Activated CD8-positive, alpha-beta memory T cell treated with anti-CD3 and anti-CD28 coated beads for 48 hours (primary cell): ENCODE measurements at regions not wholly inside any gene's neighbourhood (a gene's known extent, or its start where the extent isn't known, plus 50 kb on each side); places are given as distances from the start of the nearest gene placed in this dataset.

Experiments used
- DNase-seq, 3 experiments: peaks; one replicate each; pipeline ENCODE4 v3.0.0-alpha.2; 2020; ENCODE audit warnings: low read depth in 2 of 3, low spot score in 2 of 3

DNA sequence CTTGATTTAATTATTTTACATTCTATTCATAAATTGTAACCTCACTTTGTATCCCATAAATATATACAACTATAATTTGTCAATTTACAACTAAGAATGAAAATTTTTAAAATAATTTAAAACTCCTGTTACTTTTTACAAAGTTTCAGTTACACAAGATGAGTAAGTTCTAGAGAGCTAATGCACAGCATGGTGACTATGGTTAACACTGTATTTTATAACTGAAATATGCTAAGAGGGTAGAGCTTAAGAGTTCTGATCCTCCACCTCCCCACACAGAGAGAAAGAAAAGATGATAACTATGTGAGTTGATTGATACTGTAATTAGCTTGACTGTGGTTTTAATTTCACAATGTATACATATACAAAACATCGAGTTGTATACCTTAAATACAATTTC lies 412.5 kb upstream of the DDI1 start:
- no peak for DNase-seq

DNA sequence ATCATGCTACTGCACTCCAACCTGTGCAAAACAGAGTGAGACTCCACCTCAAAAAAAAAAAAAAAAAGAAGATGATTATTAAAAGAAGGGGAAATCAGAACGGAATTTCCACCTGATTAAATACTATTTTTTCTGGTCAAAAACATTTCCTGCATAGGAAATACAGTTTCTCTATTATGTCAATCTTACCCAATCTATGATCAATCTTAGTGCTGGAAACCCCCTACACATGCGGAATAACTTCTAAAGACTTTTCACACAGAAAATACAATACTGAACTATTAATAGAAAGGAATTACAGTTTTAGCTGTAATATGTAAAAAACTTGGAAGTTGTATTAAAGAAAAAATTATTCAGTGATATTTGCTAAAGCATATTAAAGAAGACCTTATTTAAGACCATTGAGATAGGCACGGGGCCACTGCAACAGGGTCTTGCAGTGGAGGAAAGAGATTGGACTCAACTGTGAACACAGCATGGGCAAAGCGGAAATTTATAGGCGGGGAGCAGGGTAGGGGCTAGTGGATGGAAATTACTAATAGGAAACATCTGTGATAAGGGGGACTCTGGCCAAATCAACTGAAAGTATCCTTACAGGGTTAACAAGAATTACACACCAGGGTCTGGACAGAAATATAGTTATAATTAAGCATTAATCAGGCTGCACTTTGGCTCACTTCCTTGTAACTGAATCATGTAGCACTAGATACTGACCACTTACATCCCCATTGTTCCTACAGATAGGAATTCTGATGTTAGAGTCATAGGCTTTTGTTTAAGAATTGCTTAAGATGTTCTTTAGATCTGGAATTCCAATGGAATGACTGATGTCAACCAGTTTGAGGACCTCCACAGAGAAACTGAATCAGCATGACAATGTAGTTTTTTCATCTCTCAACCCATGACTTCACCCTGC lies 411.5 kb upstream of the DDI1 start:
- DNase-seq, result no peak

DNA sequence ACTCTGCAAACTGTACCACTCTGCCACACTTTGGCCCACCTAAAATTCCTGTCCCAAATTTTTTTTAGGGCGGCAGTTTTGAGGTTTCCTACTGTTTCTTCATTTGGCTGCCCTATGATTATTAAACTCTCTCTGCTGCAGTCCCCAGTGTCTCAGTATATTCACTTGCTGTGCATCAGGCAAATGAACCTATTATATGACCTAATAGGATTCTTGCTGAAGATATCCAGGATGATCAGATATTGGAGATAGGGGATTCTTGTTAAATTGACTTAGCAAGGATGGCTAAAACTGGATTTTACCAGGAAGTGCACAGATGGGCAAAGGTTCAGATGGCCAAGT lies 410.8 kb upstream of the DDI1 start:
- DNase-seq, result no peak

DNA sequence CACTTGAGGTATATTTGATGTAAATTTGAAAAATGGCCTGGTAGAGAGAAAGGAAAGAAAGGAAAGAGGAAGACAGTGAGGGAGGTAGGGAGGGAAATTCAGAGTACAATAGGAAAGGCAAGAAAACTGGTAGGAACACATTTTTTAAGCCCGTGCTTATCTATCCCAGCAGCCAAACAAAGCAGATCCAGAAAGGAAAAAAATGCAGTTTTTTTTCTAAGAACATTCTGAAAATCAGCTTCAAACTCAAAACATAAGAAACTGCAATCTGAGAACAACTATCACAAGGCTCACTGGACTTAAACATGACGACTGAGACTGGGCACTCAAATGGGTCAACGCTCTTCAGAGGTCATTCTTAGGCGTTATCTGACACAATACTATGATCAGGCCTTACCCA lies 408.3 kb upstream of the DDI1 start:
- DNase-seq, result no peak

DNA sequence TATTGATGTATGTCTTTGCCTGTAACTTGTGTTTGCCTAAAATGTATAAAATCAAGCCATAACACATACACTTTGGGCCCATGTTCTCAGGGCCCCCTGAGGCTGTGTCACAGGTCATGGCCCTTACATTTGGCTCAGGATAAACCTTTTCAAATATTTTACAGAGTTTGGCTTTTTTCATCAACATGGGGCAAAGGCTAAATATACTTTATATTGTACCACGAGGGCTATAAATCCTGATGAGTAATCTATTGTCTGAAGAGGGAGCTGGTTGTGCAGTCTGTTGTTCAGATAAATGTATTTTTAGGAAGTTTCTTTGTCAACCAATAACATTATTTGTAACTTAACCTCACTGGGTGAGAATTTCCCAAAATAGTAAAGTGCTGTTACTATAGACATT lies 404.6 kb upstream of the DDI1 start:
- no peak for DNase-seq

DNA sequence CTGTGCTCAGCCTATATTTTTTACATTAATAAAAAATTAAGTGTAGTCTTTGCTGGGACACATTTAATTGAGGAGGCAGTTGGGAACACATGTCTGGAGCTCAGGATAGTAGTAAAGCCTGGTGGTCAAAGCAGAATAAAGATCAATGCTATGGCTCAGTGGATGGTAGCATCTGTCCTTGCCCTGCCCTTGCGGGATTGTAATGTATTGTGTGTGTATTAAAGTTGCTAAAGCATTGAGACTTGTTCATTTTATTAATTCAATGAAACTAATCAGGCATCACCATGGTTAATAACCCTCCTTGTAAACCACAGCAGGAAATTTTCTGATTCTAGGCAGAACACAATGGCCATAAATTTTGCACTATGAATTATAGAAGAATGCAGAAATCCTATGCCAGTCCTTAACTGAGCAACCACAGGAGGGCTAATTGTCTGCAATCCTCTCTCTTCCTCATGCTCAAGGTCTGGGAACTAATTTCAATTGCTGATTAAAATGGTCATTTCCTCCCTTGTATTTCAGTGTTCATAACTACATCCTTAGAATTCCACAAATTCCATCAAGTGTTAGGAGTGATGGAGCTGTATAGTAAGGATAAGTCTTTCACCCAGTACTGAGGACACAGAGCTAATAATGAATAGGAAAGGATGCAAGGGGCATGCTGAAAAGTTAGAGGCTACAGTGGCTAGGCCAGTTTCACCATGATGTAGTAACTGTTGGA lies 403.2 kb upstream of the DDI1 start:
- DNase-seq, result no peak

DNA sequence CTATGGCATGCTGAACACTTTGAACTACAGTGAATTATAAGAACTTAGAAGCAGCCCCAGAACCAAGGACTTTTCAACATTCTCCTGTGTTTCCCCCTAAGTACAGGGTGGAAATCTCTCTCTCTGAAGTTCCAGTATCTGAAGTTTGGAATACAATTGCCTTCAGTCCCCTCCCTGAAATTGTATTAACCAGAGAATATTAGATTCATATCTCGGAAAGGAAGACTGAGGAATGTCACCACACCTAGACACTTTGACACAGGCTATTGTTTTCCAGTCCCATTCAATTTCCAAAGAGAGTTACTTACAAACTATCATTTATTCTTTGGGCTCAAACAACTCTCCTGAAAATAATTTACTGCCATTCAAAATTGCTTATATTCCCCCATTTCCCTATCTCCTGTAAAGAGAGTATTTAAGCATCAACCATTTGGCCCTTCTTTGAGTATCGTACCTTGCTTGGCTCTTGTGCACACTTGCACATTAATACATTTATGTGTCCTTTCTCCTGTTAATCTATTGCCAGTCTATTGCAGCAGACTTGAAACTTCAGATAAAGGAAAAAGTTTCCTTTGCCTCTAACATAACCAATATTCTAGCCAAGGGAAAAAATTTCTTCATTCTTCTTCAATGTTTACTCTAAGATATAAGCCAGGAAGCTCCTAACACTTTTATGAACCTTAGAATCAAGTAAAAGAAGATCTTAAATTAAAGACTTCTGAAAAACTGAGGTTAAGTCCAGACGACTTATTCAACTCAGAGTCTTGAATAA lies 402.4 kb upstream of the DDI1 start:
- no peak for DNase-seq

DNA sequence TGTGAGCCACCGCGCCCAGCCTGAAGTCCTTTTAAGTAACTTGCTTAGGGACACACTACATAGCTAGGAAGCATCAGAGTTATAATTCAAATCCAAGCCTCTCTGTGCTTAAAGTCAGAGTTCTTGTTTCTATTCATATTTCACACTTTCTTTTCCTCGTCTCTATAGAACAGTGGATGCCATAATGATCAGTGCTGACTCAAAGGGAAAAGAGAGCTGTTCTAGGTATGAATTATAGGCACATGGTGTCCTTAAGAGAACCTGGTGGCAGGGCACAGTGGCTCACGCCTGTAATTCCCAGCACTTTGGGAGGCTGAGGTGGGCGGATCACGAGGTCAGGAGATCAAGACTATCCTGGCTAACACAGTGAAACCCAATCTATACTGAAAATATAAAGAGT lies 400.2 kb upstream of the DDI1 start:
- no peak for DNase-seq

DNA sequence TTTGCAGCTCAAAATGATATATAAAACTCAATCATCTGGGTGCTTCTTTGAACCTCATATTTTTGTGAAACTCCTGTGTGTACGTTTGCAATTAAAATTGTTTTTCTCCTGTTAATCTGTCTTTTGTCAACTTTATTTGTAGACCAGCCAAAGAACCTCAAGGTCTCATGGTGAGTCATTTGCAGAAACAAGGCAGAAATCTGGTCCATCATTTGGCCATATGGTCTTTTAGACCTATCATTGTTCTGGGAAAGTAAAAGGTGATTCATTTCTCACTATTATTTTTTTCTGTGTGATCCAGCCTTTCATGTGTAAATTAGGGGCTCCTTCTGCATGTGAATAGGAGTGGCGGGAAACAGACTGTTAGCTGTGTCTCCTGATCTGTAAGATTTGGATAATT lies 399.1 kb upstream of the DDI1 start:
- DNase-seq, result no peak

DNA sequence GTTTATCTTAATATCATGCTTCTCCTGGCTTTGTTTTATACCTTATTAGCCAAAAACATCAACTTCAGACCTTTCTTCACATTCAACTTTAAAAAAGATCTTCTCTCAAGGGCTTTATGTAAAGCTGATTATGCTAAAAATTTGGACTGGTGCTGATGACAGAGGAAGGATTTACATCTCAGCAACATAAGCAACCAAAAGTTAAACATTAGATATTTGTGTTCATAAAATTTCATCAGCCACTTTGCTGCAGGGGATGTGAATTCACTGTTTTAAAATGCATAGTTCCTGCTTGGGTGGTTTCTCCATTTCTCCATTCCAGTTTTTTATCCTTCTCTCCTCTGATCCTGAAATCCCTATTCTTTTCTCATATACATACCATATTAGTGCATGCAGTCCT lies 398.6 kb upstream of the DDI1 start:
- no peak for DNase-seq

DNA sequence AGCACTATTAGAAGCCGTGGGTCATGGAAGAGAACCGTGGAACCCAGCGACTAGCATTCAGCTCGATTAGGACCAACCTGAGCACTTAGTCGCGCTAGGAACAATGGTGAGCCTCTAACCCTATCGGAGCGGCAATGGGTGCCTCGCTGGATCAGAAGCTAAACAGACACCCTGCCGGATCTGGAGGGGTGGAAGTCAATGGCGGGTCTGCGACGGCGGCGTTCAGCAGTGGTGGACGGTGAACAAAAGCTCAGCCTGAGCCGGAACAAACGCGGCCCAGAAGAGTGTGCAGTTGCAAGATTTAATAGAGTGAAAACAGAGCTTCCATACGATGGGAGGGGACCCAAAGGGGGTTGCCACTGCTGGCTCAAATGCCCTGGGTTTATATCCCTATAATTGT lies 391.8 kb upstream of the DDI1 start:
- DNase-seq, result no peak

DNA sequence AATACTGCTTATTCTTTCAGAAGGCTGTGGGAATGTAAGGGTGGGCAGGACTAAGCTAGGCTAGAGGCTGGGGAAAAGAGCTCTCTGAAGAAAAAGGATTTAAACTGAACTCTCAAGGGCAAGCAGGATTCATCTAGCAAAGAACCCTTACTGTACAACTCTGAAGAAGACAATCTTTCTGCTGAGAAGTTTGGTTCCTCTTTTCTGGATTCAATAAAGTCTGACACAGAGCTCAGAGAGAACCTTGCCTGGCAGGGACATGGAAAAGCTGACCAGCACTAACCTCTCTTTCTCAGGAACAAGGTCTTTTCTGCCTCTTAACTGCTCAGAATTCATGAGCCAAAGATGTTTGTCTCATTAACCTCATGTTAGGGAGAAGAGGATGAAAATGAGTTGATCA lies 388.4 kb upstream of the DDI1 start:
- no peak for DNase-seq

DNA sequence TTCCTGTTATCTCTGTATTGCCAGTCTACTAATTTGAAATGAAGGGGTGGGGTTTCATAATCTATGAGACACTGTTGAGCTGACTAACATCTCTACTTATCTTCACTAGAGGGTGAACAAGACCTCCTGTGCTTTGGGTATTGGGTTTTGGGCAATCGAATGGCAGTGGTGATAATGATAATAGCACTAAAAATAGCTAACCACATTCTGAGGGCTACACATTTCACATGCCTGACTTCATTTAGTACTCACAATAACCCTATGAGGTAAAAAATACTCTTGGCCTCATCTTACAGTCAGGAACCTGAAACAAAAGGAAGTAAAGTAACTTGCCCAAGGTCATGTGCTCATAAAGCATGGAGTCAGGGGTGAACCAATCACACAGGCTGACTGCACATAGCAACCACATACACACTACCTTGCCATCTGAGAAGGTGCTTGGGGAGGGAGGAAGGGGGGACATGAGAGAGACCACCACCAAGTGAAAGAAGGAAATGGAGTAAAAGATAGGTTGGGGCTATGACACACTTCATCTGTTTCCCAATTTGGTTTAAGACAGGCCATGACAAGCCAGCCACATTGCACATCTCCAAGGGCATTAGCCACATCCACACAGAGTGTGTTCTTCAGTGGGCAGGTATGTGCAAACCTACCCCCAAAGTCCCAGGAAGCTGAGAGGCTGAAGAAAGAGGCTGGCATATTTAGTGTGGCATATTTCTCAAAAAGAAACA lies 387.6 kb upstream of the DDI1 start:
- DNase-seq, result no peak

DNA sequence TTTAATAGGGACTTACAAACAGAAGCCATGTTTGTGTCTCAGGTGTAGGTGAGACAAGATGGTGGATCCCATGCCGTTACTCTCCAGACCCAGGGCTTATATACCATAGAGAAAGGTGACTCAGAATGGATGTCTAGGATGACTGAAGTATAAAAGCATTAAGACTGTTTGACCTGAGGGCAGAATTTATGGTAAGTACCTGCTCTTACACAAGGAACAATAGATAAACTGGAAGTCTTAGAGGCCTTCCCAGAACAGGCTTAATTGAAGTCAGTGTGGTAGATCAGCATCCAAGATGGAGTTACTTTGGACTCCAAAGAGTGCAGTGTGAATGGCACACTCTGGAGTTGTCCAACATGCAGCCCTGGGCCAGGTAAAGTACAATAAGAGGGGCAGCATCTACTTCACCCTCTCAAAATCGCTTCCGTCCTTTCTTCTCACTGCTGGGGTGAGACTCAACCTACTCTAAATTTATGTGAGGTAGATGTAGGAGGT lies 387.0 kb upstream of the DDI1 start:
- DNase-seq, result no peak

DNA sequence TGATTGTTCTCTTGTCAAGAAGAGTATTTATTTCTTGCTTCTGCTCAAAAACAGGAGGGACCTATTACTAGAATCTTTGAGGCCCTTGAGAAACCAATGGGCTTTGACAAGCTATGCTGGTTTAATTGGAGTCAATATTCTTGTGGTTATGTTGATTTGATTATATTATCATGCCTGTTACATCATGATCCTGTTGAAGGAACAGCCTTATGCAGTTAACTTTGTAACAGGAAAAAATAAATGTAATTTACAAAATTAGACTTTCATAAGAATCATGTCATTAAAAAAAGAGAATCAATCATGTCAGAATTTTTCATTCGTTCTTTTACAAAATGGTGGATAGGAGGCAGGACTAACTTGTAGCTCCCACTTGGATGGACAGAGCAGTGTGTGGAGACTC lies 386.1 kb upstream of the DDI1 start:
- no peak for DNase-seq

DNA sequence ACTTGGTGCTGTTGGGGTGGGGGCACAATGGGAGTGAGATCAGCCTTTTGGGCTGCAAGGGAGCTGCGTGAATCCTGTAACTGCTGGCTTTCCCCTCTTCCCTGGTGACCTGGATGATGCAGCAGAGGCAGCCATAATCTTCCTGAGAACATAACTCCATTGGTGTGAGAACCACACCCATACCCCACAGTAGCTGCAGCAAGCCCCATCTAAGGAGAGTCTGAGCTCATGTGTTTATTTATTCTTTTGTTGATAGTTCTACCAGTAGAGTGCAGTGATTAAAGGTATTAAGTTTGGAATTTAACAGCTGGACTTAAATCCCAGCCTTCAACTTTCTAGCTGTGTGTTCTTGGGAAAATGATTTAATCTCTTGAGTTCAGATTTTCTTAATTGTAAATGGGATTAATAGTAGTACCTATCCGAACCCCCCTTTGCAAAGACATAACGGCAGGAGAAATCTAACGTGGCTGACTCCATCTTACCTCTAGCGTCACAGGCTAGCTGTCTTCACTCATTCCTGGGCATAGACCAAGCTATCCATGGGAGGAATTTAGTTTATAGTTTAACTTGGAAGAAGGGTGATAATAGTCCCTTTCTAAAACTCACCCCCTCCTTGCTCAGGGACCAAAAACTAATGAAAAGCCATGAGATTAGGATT lies 385.0 kb upstream of the DDI1 start:
- DNase-seq, result no peak

DNA sequence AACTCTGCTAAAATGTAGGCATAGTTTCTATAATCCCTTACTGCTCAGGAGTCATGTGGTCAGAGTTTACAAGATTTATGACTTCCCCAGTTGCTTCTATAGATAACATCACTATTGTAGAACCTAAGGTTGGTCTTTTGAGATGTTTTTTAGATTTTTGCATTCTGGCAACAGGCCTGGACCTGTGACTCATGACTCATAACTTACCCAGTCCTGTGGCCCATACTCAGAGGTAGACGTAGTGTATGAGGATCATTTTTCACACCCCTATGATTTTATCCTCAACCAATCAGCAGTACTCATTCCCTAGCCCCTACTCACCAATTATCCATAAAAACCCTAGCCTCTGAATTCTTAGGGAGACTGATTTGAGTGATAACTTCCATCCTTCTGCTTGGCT lies 384.4 kb upstream of the DDI1 start:
- no peak for DNase-seq

DNA sequence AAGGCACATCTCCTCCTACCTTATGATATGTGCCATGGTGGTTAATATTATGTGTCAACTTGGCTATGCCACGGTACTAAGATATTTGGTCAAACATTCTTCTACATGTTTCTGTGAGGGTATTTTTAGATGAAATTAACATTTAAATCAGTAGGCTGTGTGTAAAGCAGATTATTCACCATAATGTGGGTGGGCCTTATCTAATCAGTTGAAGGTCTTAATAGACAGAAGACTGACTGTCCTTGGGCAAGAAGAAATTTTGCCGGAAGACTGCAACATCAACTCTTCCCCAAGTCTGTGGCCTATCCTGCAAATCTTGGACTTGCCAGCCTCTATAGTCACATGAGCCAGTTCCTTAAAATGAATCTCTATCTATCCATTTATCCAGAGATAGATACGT lies 380.1 kb upstream of the DDI1 start:
- DNase-seq, result no peak

DNA sequence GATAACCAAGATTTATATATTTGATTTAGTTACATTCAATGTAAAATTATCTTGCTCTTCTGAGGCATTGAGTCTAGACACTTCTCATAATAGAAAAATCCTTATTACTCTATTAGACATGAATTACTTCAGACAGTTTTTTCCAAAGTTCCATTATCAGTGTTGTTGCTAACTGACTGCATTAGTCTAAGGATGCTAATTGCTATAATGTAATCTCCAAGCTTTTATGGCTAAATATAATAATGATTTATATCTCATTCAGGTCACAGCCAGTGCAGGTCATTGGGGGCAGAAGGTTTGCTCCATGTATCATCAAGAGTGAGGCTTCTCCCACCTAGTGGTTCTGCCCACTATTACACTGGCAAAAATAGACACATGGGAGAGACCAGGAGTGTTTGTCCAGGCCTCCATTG lies 377.2 kb upstream of the DDI1 start:
- no peak for DNase-seq

DNA sequence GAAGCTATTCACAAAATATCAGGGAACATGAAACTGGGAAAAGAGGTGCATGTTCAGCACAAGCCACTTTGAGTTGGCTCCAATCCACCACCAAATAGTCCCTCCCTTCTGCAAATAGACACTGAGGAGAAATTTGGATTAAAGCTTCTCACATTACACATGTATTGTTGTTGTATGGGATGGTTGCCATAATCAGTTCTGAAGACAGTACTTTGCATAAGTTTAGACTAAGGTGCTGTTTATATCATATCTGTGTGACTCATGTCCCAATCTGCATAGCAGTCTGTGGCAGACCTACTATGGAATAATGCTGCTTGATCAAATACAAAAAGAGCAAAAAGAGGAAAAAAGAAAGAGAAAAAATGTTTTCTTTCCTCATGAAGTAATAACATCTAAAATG lies 376.7 kb upstream of the DDI1 start:
- DNase-seq, result no peak

DNA sequence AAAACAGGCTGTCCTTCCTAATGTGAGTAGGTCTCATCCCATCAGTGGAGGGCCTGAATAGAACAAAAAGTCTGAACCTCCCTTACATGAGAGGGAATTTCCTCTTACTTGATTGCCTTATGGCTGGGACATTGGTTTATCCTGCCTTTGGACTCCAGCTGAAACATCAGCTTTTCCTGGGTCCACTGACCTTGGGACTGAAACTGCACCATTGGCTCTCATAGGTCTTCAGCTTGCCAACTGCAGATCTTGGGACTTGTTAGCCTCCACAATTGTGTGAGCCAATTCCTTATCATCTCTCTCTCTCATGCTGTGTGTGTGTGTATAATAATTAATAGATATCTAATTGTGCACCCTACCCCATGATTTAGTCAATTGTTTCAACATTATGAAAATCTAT lies 375.3 kb upstream of the DDI1 start:
- no peak for DNase-seq
